GM12878 (cell line): ENCODE measurements at regions not wholly inside any gene's neighbourhood (a gene's known extent, or its start where the extent isn't known, plus 50 kb on each side); places are given as distances from the start of the nearest gene placed in this dataset.

Experiments used
- ASH2L ChIP-seq: fragments of 300-600, 200-600 bp; sonication (generic); IDR thresholded peaks from 2 replicates; pipeline ENCODE4 v1.6.1; 2017; ENCODE audit warnings: low read depth, mild to moderate bottlenecking, borderline replicate concordance
- CTCF ChIP-seq, 3 experiments: IDR thresholded peaks in 2 of 3; conservative IDR thresholded peaks in 1 of 3; 2 replicates each; pipeline ENCODE4 v1.5.1; 2011; ENCODE audit warnings: low read depth in 3 of 3, low read length in 3 of 3, mild to moderate bottlenecking in 3 of 3, control low read depth in 2 of 3, moderate library complexity in 2 of 3, inconsistent platforms in 1 of 3, mixed read lengths in 1 of 3; ENCODE audit not compliant: control insufficient read depth in 2 of 3, insufficient read depth in 1 of 3; ENCODE audit errors: extremely low read depth in 1 of 3
- ESRRA ChIP-seq: IDR thresholded peaks from 2 replicates; pipeline ENCODE4 v1.6.1; 2012; ENCODE audit warnings: mild to moderate bottlenecking, low read length, improper control_type of control experiment
- MXI1 ChIP-seq: fragments of 150-350 bp; IDR thresholded peaks from 2 replicates; pipeline ENCODE4 v1.6.1; 2011; ENCODE audit warnings: low read depth, mild to moderate bottlenecking, inconsistent platforms, low read length, improper control_type of control experiment
- NRF1 ChIP-seq: conservative IDR thresholded peaks from 2 replicates; pipeline ENCODE4 v1.6.1; 2011; ENCODE audit warnings: mild to moderate bottlenecking, low read depth, low read length, improper control_type of control experiment
- POLR2AphosphoS5 ChIP-seq: IDR thresholded peaks from 2 replicates; pipeline ENCODE4 v1.6.1; 2011; ENCODE audit warnings: mild to moderate bottlenecking, low read length, inconsistent platforms
- ZNF274 ChIP-seq: IDR thresholded peaks from one replicate; pipeline ENCODE4 v1.8.0; 2011; ENCODE audit not compliant: insufficient read length, insufficient read depth

- TF ChIP-seq CTCF (IDR thresholded peaks at IDR 0.05 in 2 of 3, conservative IDR thresholded peaks at IDR 0.05 in 1 of 3; ENCODE audit: control insufficient read depth in 2 of 3, extremely low read depth in 1 of 3, insufficient read depth in 1 of 3, low read depth in 3 of 3, low read length in 3 of 3) (no peak), MXI1 (no peak), NRF1 (no peak), ZNF274 (no peak), ASH2L (no peak), POLR2AphosphoS5 (no peak), ESRRA (no peak)
Observed at GRCh38 chr2:147231607-147232006, 613.2 kb upstream of the ACVR2A start.
